Fibroblast of lung (primary cell): ENCODE measurements at regions not wholly inside any gene's neighbourhood (a gene's known extent, or its start where the extent isn't known, plus 50 kb on each side); places are given as distances from the start of the nearest gene placed in this dataset.

ENCODE experiments used
- DNase-seq, 2 donors: peaks; one replicate each; pipeline versions ENCODE4 v3.0.0 to v3.0.0-alpha.2; 2010; ENCODE audit warnings: low read depth in 2 of 2
- H2AFZ ChIP-seq: 2 replicates; pipeline ENCODE4 v1.5.1; 2012; ENCODE audit warnings: low read length, control low read depth, inconsistent platforms
- H3K27ac ChIP-seq: 2 replicates; pipeline ENCODE4 v1.5.1; 2011; ENCODE audit warnings: low read length, control low read depth; ENCODE audit not compliant: insufficient read depth
- H3K27me3 ChIP-seq: 2 replicates; pipeline ENCODE4 v1.5.1; 2011; ENCODE audit warnings: mild to moderate bottlenecking, low read length; ENCODE audit not compliant: control insufficient read depth, insufficient read depth
- H3K36me3 ChIP-seq: 2 replicates; pipeline ENCODE4 v1.5.1; 2011; ENCODE audit warnings: low read length; ENCODE audit not compliant: control insufficient read depth, insufficient read depth
- H3K4me1 ChIP-seq: 2 replicates; pipeline ENCODE4 v1.5.1; 2011; ENCODE audit warnings: low read length; ENCODE audit not compliant: control insufficient read depth, insufficient read depth; ENCODE audit errors: extremely low read depth
- H3K4me2 ChIP-seq: 2 replicates; pipeline ENCODE4 v1.5.1; 2011; ENCODE audit warnings: low read length, control low read depth; ENCODE audit not compliant: insufficient read depth; ENCODE audit errors: extremely low read depth
- H3K4me3 ChIP-seq, 4 experiments: fragments of 200-600 bp in 1 of 4; sonication (generic) in 1 of 4; replicated peaks in 1 of 4; 2 replicates each; pipeline ENCODE4 v1.5.1; 2011 to 2016; ENCODE audit warnings: low read length in 4 of 4, low read depth in 3 of 4, mild to moderate bottlenecking in 3 of 4, control low read depth in 2 of 4, inconsistent platforms in 1 of 4, mixed read lengths in 1 of 4; ENCODE audit not compliant: insufficient read depth in 1 of 4; ENCODE audit errors: control extremely low read depth in 1 of 4
- H3K79me2 ChIP-seq: 2 replicates; pipeline ENCODE4 v1.5.1; 2012; ENCODE audit warnings: mild to moderate bottlenecking, low read length, inconsistent platforms; ENCODE audit not compliant: control insufficient read depth, insufficient read depth
- H3K9ac ChIP-seq: 2 replicates; pipeline ENCODE4 v1.5.1; 2011; ENCODE audit warnings: mild to moderate bottlenecking, low read length, control low read depth; ENCODE audit not compliant: insufficient read depth
- H3K9me3 ChIP-seq: 2 replicates; pipeline ENCODE4 v1.5.1; 2012; ENCODE audit warnings: low read depth, low read length; ENCODE audit not compliant: control insufficient read depth, insufficient read depth
- H4K20me1 ChIP-seq: 2 replicates; pipeline ENCODE4 v1.5.1; 2011; ENCODE audit warnings: low read length; ENCODE audit not compliant: control insufficient read depth, insufficient read depth; ENCODE audit errors: extremely low read depth
- CTCF ChIP-seq, 2 donors: IDR thresholded peaks in 1 of 2; conservative IDR thresholded peaks in 1 of 2; 1 replicate in 1 of 2; 2 replicates in 1 of 2; pipeline ENCODE4 v1.5.1; 2011 to 2012; ENCODE audit warnings: low read length in 2 of 2, control low read depth in 1 of 2, inconsistent platforms in 1 of 2, low read depth in 1 of 2, mild to moderate bottlenecking in 1 of 2
- EZH2 ChIP-seq: IDR thresholded peaks from 2 replicates; pipeline ENCODE4 v1.5.1; 2012; ENCODE audit warnings: low read length, control low read depth, mild to moderate bottlenecking; ENCODE audit errors: missing control alignments

DNA sequence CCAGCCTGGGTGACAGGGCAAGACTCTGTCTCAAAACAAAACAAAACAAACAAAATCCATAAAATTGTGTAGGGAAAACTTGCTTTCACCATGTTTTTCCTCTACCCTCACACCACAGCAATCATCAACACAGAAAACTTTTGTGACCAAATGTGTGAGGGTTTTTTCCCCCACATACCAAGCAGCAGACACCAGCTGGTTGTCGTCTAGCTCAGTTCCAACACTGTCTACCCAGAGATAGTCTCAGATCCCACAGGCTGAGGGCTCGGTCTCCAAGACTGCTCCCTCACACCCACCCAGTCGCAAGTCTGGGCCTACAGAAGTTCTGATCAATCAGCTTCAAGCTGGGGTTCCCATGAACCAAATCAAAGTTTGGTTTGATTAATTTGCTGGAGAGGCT, 322.4 kb upstream of the MAGI2 start:
- H3K4me2 ChIP-seq, result no peak overlapping the region
- no peaks in the 10 kb centered on the region for H3K27me3 ChIP-seq
- no peaks in the 10 kb centered on the region for H3K36me3 ChIP-seq
- DNase-seq, result peak in 1 of 2 donors; percentile 15
- H3K4me1 ChIP-seq, result no peaks in the 10 kb centered on the region
- H3K9ac ChIP-seq, result no peak overlapping the region
- TF ChIP-seq EZH2 (no peak), CTCF (conservative IDR thresholded peaks at IDR 0.05 in 1 of 2, IDR thresholded peaks at IDR 0.05 in 1 of 2; ENCODE audit: low read depth in 1 of 2, low read length in 2 of 2) (no peak)
- no peaks in the 10 kb centered on the region for H3K79me2 ChIP-seq
- no peak overlapping the region for H3K4me3 ChIP-seq
- H3K9me3 ChIP-seq, result no peaks in the 10 kb centered on the region
- peak overlapping the region; percentile 31 for H2AFZ ChIP-seq
- H3K27ac ChIP-seq, result no peak overlapping the region
- no peaks in the 10 kb centered on the region for H4K20me1 ChIP-seq

- no peak overlapping the region for H3K9ac ChIP-seq
- H3K4me3 ChIP-seq, result no peak overlapping the region
- no peaks in the 10 kb centered on the region for H3K79me2 ChIP-seq
- no peaks in the 10 kb centered on the region for H3K27me3 ChIP-seq
- H3K27ac ChIP-seq, result no peak overlapping the region
- DNase-seq, result peak in 1 of 2 donors; percentile 36
- H3K36me3 ChIP-seq, result no peaks in the 10 kb centered on the region
- H3K9me3 ChIP-seq, result no peaks in the 10 kb centered on the region
- no peaks in the 10 kb centered on the region for H3K4me1 ChIP-seq
- H3K4me2 ChIP-seq, result no peak overlapping the region
- no peaks in the 10 kb centered on the region for H4K20me1 ChIP-seq
- TF ChIP-seq CTCF (conservative IDR thresholded peaks at IDR 0.05 in 1 of 2, IDR thresholded peaks at IDR 0.05 in 1 of 2; ENCODE audit: low read depth in 1 of 2, low read length in 2 of 2) (no peak), EZH2 (no peak)
- H2AFZ ChIP-seq, result no peak overlapping the region
Observed at GRCh38 chr7:79774150-79774549, 320.7 kb upstream of the MAGI2 start.

- Histone ChIP-seq H3K9me3 (no peaks in the 10 kb centered on the region), H2AFZ (no peak overlapping the region), H4K20me1 (no peaks in the 10 kb centered on the region), H3K79me2 (no peaks in the 10 kb centered on the region), H3K36me3 (no peaks in the 10 kb centered on the region), H3K4me1 (no peaks in the 10 kb centered on the region), H3K27ac (no peak overlapping the region), H3K9ac (no peak overlapping the region), H3K4me2 (no peak overlapping the region), H3K27me3 (no peaks in the 10 kb centered on the region), H3K4me3 (no peak overlapping the region)
- DNase-seq, result no peak
- TF ChIP-seq CTCF (conservative IDR thresholded peaks at IDR 0.05 in 1 of 2, IDR thresholded peaks at IDR 0.05 in 1 of 2; ENCODE audit: low read depth in 1 of 2, low read length in 2 of 2) (no peak), EZH2 (no peak)
Observed at GRCh38 chr7:79770970-79771369, 317.5 kb upstream of the MAGI2 start.
